HEK293 (cell line): ENCODE measurements at regions not wholly inside any gene's neighbourhood (a gene's known extent, or its start where the extent isn't known, plus 50 kb on each side); places are given as distances from the start of the nearest gene placed in this dataset.

ENCODE experiments used
- EGR2 ChIP-seq: fragments of 450-650 bp; formaldehyde crosslinking; IDR thresholded peaks from 2 replicates; pipeline ENCODE4 v1.5.1; 2016; ENCODE audit warnings: low read depth, missing biosample characterization, missing genetic modification characterization
- ZNF138 ChIP-seq: fragments of 450-650 bp; formaldehyde crosslinking; IDR thresholded peaks from 2 replicates; pipeline ENCODE4 v1.5.1; 2016; ENCODE audit warnings: missing biosample characterization, missing genetic modification characterization, borderline replicate concordance
- ZNF292 ChIP-seq: fragments of 450-650 bp; formaldehyde crosslinking; IDR thresholded peaks from 2 replicates; pipeline ENCODE4 v1.5.1; 2016; ENCODE audit warnings: low read depth, missing biosample characterization, missing genetic modification characterization, borderline replicate concordance
- ZNF629 ChIP-seq: fragments of 450-650 bp; formaldehyde crosslinking; IDR thresholded peaks from 2 replicates; pipeline ENCODE4 v1.5.1; 2017; ENCODE audit warnings: missing biosample characterization, missing genetic modification characterization
- TF ChIP-seq, protein P1 (sequence below): fragments of 450-650 bp; formaldehyde crosslinking; IDR thresholded peaks from 2 replicates; pipeline ENCODE4 v1.5.1; 2016; ENCODE audit warnings: missing biosample characterization, missing genetic modification characterization
- TF ChIP-seq, protein P2 (sequence below): fragments of 450-650 bp; formaldehyde crosslinking; IDR thresholded peaks from 2 replicates; pipeline ENCODE4 v1.5.1; 2016; ENCODE audit warnings: missing biosample characterization, missing genetic modification characterization
- TF ChIP-seq, protein P3 (sequence below): fragments of 450-650 bp; formaldehyde crosslinking; IDR thresholded peaks from 2 replicates; pipeline ENCODE4 v1.5.1; 2017; ENCODE audit warnings: missing biosample characterization, mild to moderate bottlenecking, missing genetic modification characterization, moderate library complexity
- TF ChIP-seq, protein P4 (sequence below): fragments of 450-650 bp; formaldehyde crosslinking; IDR thresholded peaks from 2 replicates; pipeline ENCODE4 v1.5.1; 2016; ENCODE audit warnings: missing biosample characterization, missing genetic modification characterization

DNA sequence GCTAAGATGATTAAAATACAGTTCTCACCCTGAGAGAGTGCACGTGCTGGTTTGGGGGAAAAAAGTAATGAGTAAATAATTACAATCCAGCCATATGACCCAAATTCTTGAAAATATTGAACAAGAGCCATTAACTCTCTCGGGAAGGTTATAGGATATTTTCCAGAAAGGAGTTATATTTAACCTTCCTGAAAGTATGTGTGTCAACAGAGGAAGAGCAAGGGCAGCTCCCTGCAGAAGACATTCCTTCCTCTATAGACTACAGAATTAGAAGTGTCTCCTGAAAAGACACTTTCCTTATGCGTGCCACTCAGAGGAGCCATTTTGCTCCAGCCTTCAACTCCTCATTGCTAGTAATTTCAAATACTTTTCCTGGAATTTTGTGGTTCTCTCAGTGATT is 648.7 kb downstream of the USP25 start:
- TF ChIP-seq, protein P1, sequence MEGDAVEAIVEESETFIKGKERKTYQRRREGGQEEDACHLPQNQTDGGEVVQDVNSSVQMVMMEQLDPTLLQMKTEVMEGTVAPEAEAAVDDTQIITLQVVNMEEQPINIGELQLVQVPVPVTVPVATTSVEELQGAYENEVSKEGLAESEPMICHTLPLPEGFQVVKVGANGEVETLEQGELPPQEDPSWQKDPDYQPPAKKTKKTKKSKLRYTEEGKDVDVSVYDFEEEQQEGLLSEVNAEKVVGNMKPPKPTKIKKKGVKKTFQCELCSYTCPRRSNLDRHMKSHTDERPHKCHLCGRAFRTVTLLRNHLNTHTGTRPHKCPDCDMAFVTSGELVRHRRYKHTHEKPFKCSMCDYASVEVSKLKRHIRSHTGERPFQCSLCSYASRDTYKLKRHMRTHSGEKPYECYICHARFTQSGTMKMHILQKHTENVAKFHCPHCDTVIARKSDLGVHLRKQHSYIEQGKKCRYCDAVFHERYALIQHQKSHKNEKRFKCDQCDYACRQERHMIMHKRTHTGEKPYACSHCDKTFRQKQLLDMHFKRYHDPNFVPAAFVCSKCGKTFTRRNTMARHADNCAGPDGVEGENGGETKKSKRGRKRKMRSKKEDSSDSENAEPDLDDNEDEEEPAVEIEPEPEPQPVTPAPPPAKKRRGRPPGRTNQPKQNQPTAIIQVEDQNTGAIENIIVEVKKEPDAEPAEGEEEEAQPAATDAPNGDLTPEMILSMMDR (tag by site-specific recombination), result no peak
- TF ChIP-seq, protein P2, sequence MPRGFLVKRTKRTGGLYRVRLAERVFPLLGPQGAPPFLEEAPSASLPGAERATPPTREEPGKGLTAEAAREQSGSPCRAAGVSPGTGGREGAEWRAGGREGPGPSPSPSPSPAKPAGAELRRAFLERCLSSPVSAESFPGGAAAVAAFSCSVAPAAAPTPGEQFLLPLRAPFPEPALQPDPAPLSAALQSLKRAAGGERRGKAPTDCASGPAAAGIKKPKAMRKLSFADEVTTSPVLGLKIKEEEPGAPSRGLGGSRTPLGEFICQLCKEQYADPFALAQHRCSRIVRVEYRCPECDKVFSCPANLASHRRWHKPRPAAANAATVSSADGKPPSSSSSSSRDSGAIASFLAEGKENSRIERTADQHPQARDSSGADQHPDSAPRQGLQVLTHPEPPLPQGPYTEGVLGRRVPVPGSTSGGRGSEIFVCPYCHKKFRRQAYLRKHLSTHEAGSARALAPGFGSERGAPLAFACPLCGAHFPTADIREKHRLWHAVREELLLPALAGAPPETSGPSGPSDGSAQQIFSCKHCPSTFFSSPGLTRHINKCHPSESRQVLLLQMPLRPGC (tag by site-specific recombination), result no peak
- TF ChIP-seq ZNF629 (tag by site-specific recombination) (no peak), EGR2 (tag by site-specific recombination) (no peak), ZNF292 (no peak), ZNF138 (tag by site-specific recombination) (no peak)
- TF ChIP-seq, protein P3, sequence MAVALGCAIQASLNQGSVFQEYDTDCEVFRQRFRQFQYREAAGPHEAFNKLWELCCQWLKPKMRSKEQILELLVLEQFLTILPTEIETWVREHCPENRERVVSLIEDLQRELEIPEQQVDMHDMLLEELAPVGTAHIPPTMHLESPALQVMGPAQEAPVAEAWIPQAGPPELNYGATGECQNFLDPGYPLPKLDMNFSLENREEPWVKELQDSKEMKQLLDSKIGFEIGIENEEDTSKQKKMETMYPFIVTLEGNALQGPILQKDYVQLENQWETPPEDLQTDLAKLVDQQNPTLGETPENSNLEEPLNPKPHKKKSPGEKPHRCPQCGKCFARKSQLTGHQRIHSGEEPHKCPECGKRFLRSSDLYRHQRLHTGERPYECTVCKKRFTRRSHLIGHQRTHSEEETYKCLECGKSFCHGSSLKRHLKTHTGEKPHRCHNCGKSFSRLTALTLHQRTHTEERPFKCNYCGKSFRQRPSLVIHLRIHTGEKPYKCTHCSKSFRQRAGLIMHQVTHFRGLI (tag by site-specific recombination), result no peak
- TF ChIP-seq, protein P4, sequence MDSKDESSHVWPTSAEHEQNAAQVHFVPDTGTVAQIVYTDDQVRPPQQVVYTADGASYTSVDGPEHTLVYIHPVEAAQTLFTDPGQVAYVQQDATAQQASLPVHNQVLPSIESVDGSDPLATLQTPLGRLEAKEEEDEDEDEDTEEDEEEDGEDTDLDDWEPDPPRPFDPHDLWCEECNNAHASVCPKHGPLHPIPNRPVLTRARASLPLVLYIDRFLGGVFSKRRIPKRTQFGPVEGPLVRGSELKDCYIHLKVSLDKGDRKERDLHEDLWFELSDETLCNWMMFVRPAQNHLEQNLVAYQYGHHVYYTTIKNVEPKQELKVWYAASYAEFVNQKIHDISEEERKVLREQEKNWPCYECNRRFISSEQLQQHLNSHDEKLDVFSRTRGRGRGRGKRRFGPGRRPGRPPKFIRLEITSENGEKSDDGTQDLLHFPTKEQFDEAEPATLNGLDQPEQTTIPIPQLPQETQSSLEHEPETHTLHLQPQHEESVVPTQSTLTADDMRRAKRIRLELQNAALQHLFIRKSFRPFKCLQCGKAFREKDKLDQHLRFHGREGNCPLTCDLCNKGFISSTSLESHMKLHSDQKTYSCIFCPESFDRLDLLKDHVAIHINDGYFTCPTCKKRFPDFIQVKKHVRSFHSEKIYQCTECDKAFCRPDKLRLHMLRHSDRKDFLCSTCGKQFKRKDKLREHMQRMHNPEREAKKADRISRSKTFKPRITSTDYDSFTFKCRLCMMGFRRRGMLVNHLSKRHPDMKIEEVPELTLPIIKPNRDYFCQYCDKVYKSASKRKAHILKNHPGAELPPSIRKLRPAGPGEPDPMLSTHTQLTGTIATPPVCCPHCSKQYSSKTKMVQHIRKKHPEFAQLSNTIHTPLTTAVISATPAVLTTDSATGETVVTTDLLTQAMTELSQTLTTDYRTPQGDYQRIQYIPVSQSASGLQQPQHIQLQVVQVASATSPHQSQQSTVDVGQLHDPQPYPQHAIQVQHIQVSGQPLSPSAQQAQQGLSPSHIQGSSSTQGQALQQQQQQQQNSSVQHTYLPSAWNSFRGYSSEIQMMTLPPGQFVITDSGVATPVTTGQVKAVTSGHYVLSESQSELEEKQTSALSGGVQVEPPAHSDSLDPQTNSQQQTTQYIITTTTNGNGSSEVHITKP (tag by site-specific recombination), result no peak
